H1 (cell line): ENCODE measurements at regions not wholly inside any gene's neighbourhood (a gene's known extent, or its start where the extent isn't known, plus 50 kb on each side); places are given as distances from the start of the nearest gene placed in this dataset.

Experiments
- CTCF ChIA-PET: fragments of 300-600 bp; sonication (Branson Sonifier 250); formaldehyde crosslinking; loops from one replicate; lab custom pipeline; 2021; ENCODE audit not compliant: partially characterized antibody; lab: Charles Lee
- POLR2A ChIA-PET: fragments of 300-600 bp; sonication (Branson Sonifier 250); formaldehyde crosslinking; loops from one replicate; lab custom pipeline; 2021; ENCODE audit warnings: inconsistent platforms; ENCODE audit not compliant: partially characterized antibody; lab: Charles Lee
- DNase-seq, 2 experiments: peaks; one replicate each; pipeline versions ENCODE4 v3.0.0 to v3.0.0-alpha.2; 2010 to 2022; ENCODE audit warnings: low spot score in 2 of 2, low read depth in 1 of 2, mixed read lengths in 1 of 2
- FAIRE-seq: peaks from 2 replicates; lab custom pipeline; 2011; peaks lifted over from hg19 to GRCh38; lab: Jason Lieb, UNC
- H2AFZ ChIP-seq: 2 replicates; pipeline ENCODE4 v1.8.1; 2012; ENCODE audit warnings: low read length, inconsistent platforms
- H2AK5ac ChIP-seq: 2 replicates; pipeline ENCODE4 v1.6.1; 2013; ENCODE audit warnings: low read depth, low read length
- H2BK120ac ChIP-seq: replicated peaks from 2 replicates; pipeline ENCODE3; 2013; ENCODE audit warnings: low read depth, low read length, inconsistent platforms
- H2BK12ac ChIP-seq: 2 replicates; pipeline ENCODE4 v1.6.1; 2013; ENCODE audit warnings: low read depth, low read length
- H2BK15ac ChIP-seq: 2 replicates; pipeline ENCODE4 v1.6.1; 2013; ENCODE audit warnings: low read length
- H2BK20ac ChIP-seq: 2 replicates; pipeline ENCODE4 v1.6.1; 2013; ENCODE audit warnings: low read length
- H2BK5ac ChIP-seq: 2 replicates; pipeline ENCODE4 v1.6.1; 2013; ENCODE audit warnings: low read depth, low read length
- H3K14ac ChIP-seq: 2 replicates; pipeline ENCODE4 v1.6.1; 2013; ENCODE audit warnings: inconsistent platforms; ENCODE audit not compliant: insufficient read length
- H3K18ac ChIP-seq: 2 replicates; pipeline ENCODE4 v1.6.1; 2013; ENCODE audit warnings: low read length; ENCODE audit errors: extremely low read depth
- H3K23ac ChIP-seq: 2 replicates; pipeline ENCODE4 v1.6.1; 2013; ENCODE audit warnings: inconsistent platforms; ENCODE audit not compliant: insufficient read length
- H3K23me2 ChIP-seq: 2 replicates; pipeline ENCODE4 v1.6.1; 2013; ENCODE audit warnings: low read depth, low read length
- H3K27ac ChIP-seq: 2 replicates; pipeline ENCODE4 v1.6.1; 2011; ENCODE audit warnings: low read depth, low read length, inconsistent platforms
- H3K27me3 ChIP-seq, 4 experiments: replicated peaks in 1 of 4; 1 replicate in 1 of 4; 2 replicates in 3 of 4; pipeline versions ENCODE4 v1.6.1 to v1.8.1; 2011 to 2013; ENCODE audit warnings: low read length in 3 of 4, mild to moderate bottlenecking in 3 of 4, inconsistent platforms in 2 of 4, mixed read lengths in 2 of 4, moderate library complexity in 1 of 4; ENCODE audit not compliant: control insufficient read depth in 3 of 4, insufficient read depth in 3 of 4; ENCODE audit errors: extremely low read depth in 1 of 4
- H3K36me3 ChIP-seq, 4 experiments: 2 replicates each; pipeline versions ENCODE4 v1.6.1 to v1.8.1; 2011 to 2013; ENCODE audit warnings: mild to moderate bottlenecking in 4 of 4, low read length in 3 of 4, moderate library complexity in 2 of 4, control low read depth in 1 of 4, inconsistent platforms in 1 of 4; ENCODE audit not compliant: insufficient read depth in 4 of 4, control insufficient read depth in 2 of 4
- H3K4ac ChIP-seq: replicated peaks from 2 replicates; pipeline ENCODE3; 2013; ENCODE audit warnings: low read length, low read depth, mixed read lengths, inconsistent platforms; ENCODE audit not compliant: insufficient read length
- H3K4me1 ChIP-seq, 4 experiments: replicated peaks in 1 of 4; 1 replicate in 1 of 4; 2 replicates in 3 of 4; pipeline versions ENCODE4 v1.6.1 to v1.8.1; 2011 to 2013; ENCODE audit warnings: low read length in 3 of 4, inconsistent platforms in 2 of 4, mixed read lengths in 1 of 4; ENCODE audit not compliant: insufficient read depth in 4 of 4, control insufficient read depth in 3 of 4
- H3K4me2 ChIP-seq, 2 experiments: 2 replicates each; pipeline versions ENCODE4 v1.6.1 to v1.8.1; 2011 to 2013; ENCODE audit warnings: low read depth in 2 of 2, low read length in 2 of 2, control low read depth in 1 of 2, inconsistent platforms in 1 of 2, mild to moderate bottlenecking in 1 of 2; ENCODE audit not compliant: insufficient read depth in 1 of 2
- H3K4me3 ChIP-seq, 4 experiments: fragments of 200-600, 300-600 bp in 1 of 4; sonication (generic), shearing (Covaris generic), sonication (Bioruptor Twin) in 1 of 4; 2 replicates each; pipeline versions ENCODE4 v1.5.1 to v1.8.1; 2011 to 2016; ENCODE audit warnings: low read length in 4 of 4, low read depth in 3 of 4, control low read depth in 2 of 4, inconsistent platforms in 2 of 4, mild to moderate bottlenecking in 2 of 4, mixed read lengths in 1 of 4, moderate library complexity in 1 of 4; ENCODE audit not compliant: insufficient read depth in 2 of 4; ENCODE audit errors: extremely low read depth in 1 of 4
- H3K56ac ChIP-seq: replicated peaks from 2 replicates; pipeline ENCODE3; 2013; ENCODE audit warnings: low read depth, mild to moderate bottlenecking, mixed read lengths, low read length, inconsistent platforms; ENCODE audit not compliant: insufficient read length
- H3K79me1 ChIP-seq: 2 replicates; pipeline ENCODE4 v1.6.1; 2013; ENCODE audit warnings: low read depth, low read length, control low read depth
- H3K79me2 ChIP-seq, 2 experiments: 2 replicates each; pipeline versions ENCODE4 v1.6.1 to v1.8.1; 2012 to 2013; ENCODE audit warnings: low read length in 2 of 2, mild to moderate bottlenecking in 2 of 2, inconsistent platforms in 1 of 2; ENCODE audit not compliant: insufficient read depth in 2 of 2, control insufficient read depth in 1 of 2
- H3K9ac ChIP-seq, 4 experiments: replicated peaks in 1 of 4; 1 replicate in 1 of 4; 2 replicates in 3 of 4; pipeline versions ENCODE4 v1.6.1 to v1.8.1; 2011 to 2013; ENCODE audit warnings: low read depth in 3 of 4, low read length in 3 of 4, control low read depth in 2 of 4, mild to moderate bottlenecking in 2 of 4, moderate library complexity in 2 of 4, inconsistent platforms in 1 of 4; ENCODE audit errors: extremely low read depth in 1 of 4
- H3K9me3 ChIP-seq, 2 experiments: 2 replicates each; pipeline versions ENCODE4 v1.6.1 to v1.8.1; 2012 to 2013; ENCODE audit warnings: mild to moderate bottlenecking in 2 of 2, moderate library complexity in 2 of 2, control low read depth in 1 of 2, inconsistent platforms in 1 of 2, low read depth in 1 of 2, low read length in 1 of 2, mixed read lengths in 1 of 2; ENCODE audit not compliant: insufficient read depth in 2 of 2
- H4K20me1 ChIP-seq, 2 experiments: replicated peaks in 1 of 2; 2 replicates each; pipeline versions ENCODE3 to v1.8.1; 2011 to 2013; ENCODE audit warnings: inconsistent platforms in 2 of 2, low read length in 2 of 2, mild to moderate bottlenecking in 1 of 2; ENCODE audit not compliant: insufficient read depth in 2 of 2, control insufficient read depth in 1 of 2
- H4K5ac ChIP-seq: 2 replicates; pipeline ENCODE4 v1.6.1; 2013; ENCODE audit warnings: low read length, low read depth, mixed read lengths, inconsistent platforms; ENCODE audit not compliant: insufficient read length
- H4K8ac ChIP-seq: 2 replicates; pipeline ENCODE4 v1.8.0; 2013; ENCODE audit warnings: mild to moderate bottlenecking, moderate library complexity, low read length, inconsistent platforms; ENCODE audit not compliant: insufficient read depth; ENCODE audit errors: extremely low read depth
- H4K91ac ChIP-seq: replicated peaks from 2 replicates; pipeline ENCODE3; 2013; ENCODE audit warnings: low read length, mixed read lengths, inconsistent platforms; ENCODE audit not compliant: insufficient read length
- BACH1 ChIP-seq: IDR thresholded peaks from 2 replicates; pipeline ENCODE4 v1.6.1; 2012; ENCODE audit warnings: low read length, improper control_type of control experiment
- CREB1 ChIP-seq: IDR thresholded peaks from 2 replicates; pipeline ENCODE4 v1.6.1; 2012; ENCODE audit warnings: inconsistent platforms
- E2F6 ChIP-seq: IDR thresholded peaks from 2 replicates; pipeline ENCODE4 v1.6.1; 2012; ENCODE audit warnings: inconsistent platforms
- EGR1 ChIP-seq: IDR thresholded peaks from 2 replicates; pipeline ENCODE4 v1.6.1; 2011; ENCODE audit warnings: low read depth, low read length, borderline replicate concordance
- GTF2F1 ChIP-seq: IDR thresholded peaks from 2 replicates; pipeline ENCODE4 v1.6.1; 2012; ENCODE audit warnings: low read depth, low read length, improper control_type of control experiment, borderline replicate concordance
- HDAC2 ChIP-seq, 2 experiments: fragments of 300-600 bp in 1 of 2; sonication (generic) in 1 of 2; IDR thresholded peaks; 2 replicates each; pipeline ENCODE4 v1.6.1; 2011 to 2012; ENCODE audit warnings: low read depth in 2 of 2, low read length in 2 of 2, mild to moderate bottlenecking in 2 of 2, moderate library complexity in 2 of 2, borderline replicate concordance in 1 of 2, inconsistent platforms in 1 of 2
- KDM4A ChIP-seq: IDR thresholded peaks from one replicate; pipeline ENCODE4 v1.7.1; 2012; ENCODE audit warnings: low read depth, mild to moderate bottlenecking, moderate library complexity, low read length, inconsistent platforms; ENCODE audit not compliant: severe bottlenecking
- MAX ChIP-seq: IDR thresholded peaks from 2 replicates; pipeline ENCODE4 v1.6.1; 2012; ENCODE audit warnings: inconsistent platforms
- NRF1 ChIP-seq: IDR thresholded peaks from 2 replicates; pipeline ENCODE4 v1.6.1; 2011; ENCODE audit warnings: mild to moderate bottlenecking, low read depth, low read length, improper control_type of control experiment
- POLR2AphosphoS5 ChIP-seq: IDR thresholded peaks from 2 replicates; pipeline ENCODE4 v1.6.1; 2011; ENCODE audit warnings: low read depth, low read length
- RBBP5 ChIP-seq: IDR thresholded peaks from 2 replicates; pipeline ENCODE4 v1.7.1; 2012; ENCODE audit warnings: low read depth, mild to moderate bottlenecking, inconsistent platforms, low read length, moderate library complexity, borderline replicate concordance
- SIN3A ChIP-seq, 2 experiments: IDR thresholded peaks in 1 of 2; conservative IDR thresholded peaks in 1 of 2; 2 replicates each; pipeline ENCODE4 v1.6.1; 2011 to 2012; ENCODE audit warnings: low read length in 2 of 2, improper control_type of control experiment in 1 of 2, low read depth in 1 of 2, mild to moderate bottlenecking in 1 of 2
- SP1 ChIP-seq: IDR thresholded peaks from 2 replicates; pipeline ENCODE4 v1.6.1; 2011; ENCODE audit warnings: low read depth, low read length
- TCF12 ChIP-seq: IDR thresholded peaks from 2 replicates; pipeline ENCODE4 v1.6.1; 2011; ENCODE audit warnings: low read depth, mild to moderate bottlenecking, low read length
- TEAD4 ChIP-seq: IDR thresholded peaks from 2 replicates; pipeline ENCODE4 v1.6.1; 2012; ENCODE audit warnings: low read depth, low read length, inconsistent platforms, mixed read lengths
- WGBS, 2 experiments: shearing (Covaris generic) in 1 of 2; methylation state at CpG; one replicate each; pipeline versions ENCODE4 v1.1.6 to v1.1.7; 2013 to 2015; ENCODE audit warnings: low lambda C conversion rate in 2 of 2, mixed read lengths in 2 of 2, inconsistent platforms in 1 of 2, low coverage in 1 of 2, missing lambda C conversion rate in 1 of 2; ENCODE audit not compliant: insufficient replicate concordance in 2 of 2, insufficient coverage in 1 of 2, insufficient read length in 1 of 2; ENCODE audit errors: extremely low coverage in 1 of 2, missing lambda C conversion rate in 1 of 2; 5-methylcytosine and 5-hydroxymethylcytosine counted together

- WGBS, 2 experiments: 92% methylated on average over 3 of the region's 3 CpGs; no CpG with 5 or more reads in 1 of the 2 experiments
- no peak for TF ChIP-seq NRF1
- TF ChIP-seq MAX: no peak
- no peak for TF ChIP-seq SIN3A (conservative IDR thresholded peaks at IDR 0.05 in 1 of 2, IDR thresholded peaks at IDR 0.05 in 1 of 2; ENCODE audit: low read depth in 1 of 2, low read length in 2 of 2)
- no peak for TF ChIP-seq BACH1
- TF ChIP-seq CREB1: no peak
- no peak for TF ChIP-seq TCF12
- no peak for TF ChIP-seq GTF2F1
- TF ChIP-seq TEAD4: no peak
- no peak for TF ChIP-seq SP1
- TF ChIP-seq POLR2AphosphoS5: no peak
- TF ChIP-seq E2F6: no peak
- no peak for TF ChIP-seq KDM4A
- TF ChIP-seq HDAC2 (IDR thresholded peaks at IDR 0.05; ENCODE audit: borderline replicate concordance in 1 of 2, low read depth in 2 of 2, low read length in 2 of 2): no peak
- no peak for TF ChIP-seq EGR1
- TF ChIP-seq RBBP5: no peak
These were observed 607.9 kb downstream of the PTPRC start for GRCh38 chr1:199246716-199247115.

More at GRCh38 chr1:199246716-199247115, 607.9 kb downstream of the PTPRC start:
- FAIRE-seq (no peak), DNase-seq (no peak)
- Histone ChIP-seq H3K4me3 (no peak overlapping the region), H3K23ac (no peak overlapping the region), H4K91ac (no peak overlapping the region), H3K27me3 (no peaks in the 10 kb centered on the region), H3K79me1 (no peaks in the 10 kb centered on the region), H4K8ac (no peak overlapping the region), H2BK5ac (no peak overlapping the region), H3K18ac (no peak overlapping the region), H3K9ac (no peak overlapping the region), H3K14ac (no peak overlapping the region), H3K4ac (no peak overlapping the region), H3K79me2 (no peaks in the 10 kb centered on the region), H2AK5ac (no peak overlapping the region), H4K20me1 (no peaks in the 10 kb centered on the region), H3K4me1 (no peaks in the 10 kb centered on the region), H3K27ac (no peak overlapping the region), H3K9me3 (no peaks in the 10 kb centered on the region), H4K5ac (no peak overlapping the region), H2AFZ (no peak overlapping the region), H2BK12ac (no peak overlapping the region), H3K56ac (no peak overlapping the region), H3K23me2 (no peaks in the 10 kb centered on the region), H3K36me3 (no peaks in the 10 kb centered on the region), H2BK20ac (no peak overlapping the region), H3K4me2 (no peak overlapping the region), H2BK120ac (no peak overlapping the region), H2BK15ac (no peak overlapping the region)
- ChIA-PET CTCF (interaction anchor here (1.3 to 1.6 kb wide), 3 partner anchors 10 to 36 kb away, joined by 3 to 4 read pairs (median 3); no protein-coding TSS in a partner anchor), POLR2A (no interaction called here)
